GM12865 (cell line): ENCODE measurements at regions not wholly inside any gene's neighbourhood (a gene's known extent, or its start where the extent isn't known, plus 50 kb on each side); places are given as distances from the start of the nearest gene placed in this dataset.
A peak's percentile ranks its signal among the peaks of the same experiment; 100 is the strongest.

Experiments used
- DNase-seq: peaks from one replicate; pipeline ENCODE4 v3.0.0; 2010; ENCODE audit warnings: low read depth
- H3K4me3 ChIP-seq: 2 replicates; pipeline ENCODE4 v1.5.1; 2011; ENCODE audit warnings: mild to moderate bottlenecking, low read depth, low read length, control low read depth
- TF ChIP-seq, protein P1 (sequence below): IDR thresholded peaks from 2 replicates; pipeline ENCODE4 v1.5.1; 2011; ENCODE audit warnings: low read length, control low read depth, low read depth, inconsistent platforms; ENCODE audit not compliant: insufficient read depth; ENCODE audit errors: missing control alignments

DNA sequence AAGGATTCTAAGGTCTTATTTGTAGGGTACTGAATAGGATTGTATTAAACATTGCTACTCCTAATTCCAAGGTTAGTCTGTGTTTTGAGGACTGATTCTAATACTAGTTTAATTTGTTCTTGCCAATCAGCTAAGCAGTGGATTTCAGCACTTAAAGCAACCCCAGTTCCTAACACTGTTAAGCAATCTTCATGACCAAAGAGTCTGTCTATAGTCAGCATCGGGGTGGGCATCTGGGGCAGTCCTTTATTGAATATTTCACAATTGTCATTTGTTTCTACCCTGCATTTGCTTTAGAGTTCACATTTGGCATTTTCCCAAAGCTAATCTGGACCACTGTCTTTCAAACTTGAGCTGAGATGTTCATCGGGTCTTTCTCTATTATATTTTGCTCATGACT is 248.0 kb upstream of the TANK start:
- H3K4me3 ChIP-seq, result no peak overlapping the region
- TF ChIP-seq, protein P1, sequence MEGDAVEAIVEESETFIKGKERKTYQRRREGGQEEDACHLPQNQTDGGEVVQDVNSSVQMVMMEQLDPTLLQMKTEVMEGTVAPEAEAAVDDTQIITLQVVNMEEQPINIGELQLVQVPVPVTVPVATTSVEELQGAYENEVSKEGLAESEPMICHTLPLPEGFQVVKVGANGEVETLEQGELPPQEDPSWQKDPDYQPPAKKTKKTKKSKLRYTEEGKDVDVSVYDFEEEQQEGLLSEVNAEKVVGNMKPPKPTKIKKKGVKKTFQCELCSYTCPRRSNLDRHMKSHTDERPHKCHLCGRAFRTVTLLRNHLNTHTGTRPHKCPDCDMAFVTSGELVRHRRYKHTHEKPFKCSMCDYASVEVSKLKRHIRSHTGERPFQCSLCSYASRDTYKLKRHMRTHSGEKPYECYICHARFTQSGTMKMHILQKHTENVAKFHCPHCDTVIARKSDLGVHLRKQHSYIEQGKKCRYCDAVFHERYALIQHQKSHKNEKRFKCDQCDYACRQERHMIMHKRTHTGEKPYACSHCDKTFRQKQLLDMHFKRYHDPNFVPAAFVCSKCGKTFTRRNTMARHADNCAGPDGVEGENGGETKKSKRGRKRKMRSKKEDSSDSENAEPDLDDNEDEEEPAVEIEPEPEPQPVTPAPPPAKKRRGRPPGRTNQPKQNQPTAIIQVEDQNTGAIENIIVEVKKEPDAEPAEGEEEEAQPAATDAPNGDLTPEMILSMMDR, result no peak
- DNase-seq, result no peak

DNA sequence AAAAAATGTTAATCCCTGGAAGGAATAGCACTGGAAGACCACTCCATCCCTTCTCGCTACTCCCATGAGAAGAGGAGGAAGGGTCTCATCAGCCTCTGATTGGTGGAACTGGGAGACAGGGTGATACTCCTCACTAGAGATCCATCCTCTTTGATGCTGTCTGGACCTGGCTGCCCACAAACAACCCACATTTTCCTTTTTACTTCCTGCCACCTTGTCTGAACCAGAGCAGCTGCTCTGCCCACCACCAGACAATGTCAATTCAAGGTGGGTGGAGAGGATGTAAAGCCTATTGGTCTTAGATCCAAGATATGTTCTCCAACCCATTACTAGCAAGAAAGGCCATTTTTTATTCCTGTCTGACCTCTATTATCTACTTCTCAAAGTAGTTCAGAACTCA is 246.9 kb upstream of the TANK start:
- DNase-seq, result no peak
- TF ChIP-seq, protein P1, result no peak
- H3K4me3 ChIP-seq, result no peak overlapping the region

DNA sequence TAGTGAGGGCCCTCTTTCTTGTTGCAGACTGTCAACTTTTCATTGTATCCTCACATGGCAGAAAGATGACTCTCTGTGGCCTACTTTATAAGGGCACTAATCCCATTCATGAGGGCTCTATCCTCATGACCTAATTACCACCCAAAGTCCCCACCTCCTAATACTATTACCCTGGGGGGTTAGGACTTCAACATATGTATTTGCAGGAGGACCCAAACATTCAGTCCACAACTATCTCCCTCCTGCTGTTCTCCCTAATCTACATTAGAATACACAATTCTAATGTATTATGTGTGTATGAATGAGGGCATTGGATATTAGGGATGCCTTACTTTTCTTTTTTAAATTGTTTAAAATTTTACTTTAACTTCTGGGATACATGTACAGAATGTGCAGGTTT is 246.0 kb upstream of the TANK start:
- TF ChIP-seq, protein P1, result no peak
- no peak for DNase-seq
- H3K4me3 ChIP-seq, result no peak overlapping the region

DNA sequence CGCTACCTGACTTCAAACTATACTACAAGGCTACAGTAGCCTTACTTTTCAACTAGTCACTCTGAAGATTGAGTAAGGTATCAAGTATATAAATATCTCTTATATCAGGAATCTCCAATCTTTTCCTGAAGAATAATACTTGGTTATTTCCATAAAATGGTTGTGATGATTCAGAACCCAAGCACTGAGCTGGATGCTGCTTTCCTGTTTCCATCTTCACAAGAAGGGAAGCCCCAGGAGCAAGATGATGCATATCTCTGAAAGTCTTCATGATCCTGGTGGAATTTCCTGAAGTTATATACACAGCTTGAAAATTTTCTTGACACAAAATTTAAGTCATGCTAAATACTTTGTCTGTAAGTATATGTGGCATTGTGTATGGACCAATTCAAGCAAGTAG is 243.9 kb upstream of the TANK start:
- H3K4me3 ChIP-seq, result no peak overlapping the region
- DNase-seq, result no peak
- TF ChIP-seq, protein P1, result no peak

DNA sequence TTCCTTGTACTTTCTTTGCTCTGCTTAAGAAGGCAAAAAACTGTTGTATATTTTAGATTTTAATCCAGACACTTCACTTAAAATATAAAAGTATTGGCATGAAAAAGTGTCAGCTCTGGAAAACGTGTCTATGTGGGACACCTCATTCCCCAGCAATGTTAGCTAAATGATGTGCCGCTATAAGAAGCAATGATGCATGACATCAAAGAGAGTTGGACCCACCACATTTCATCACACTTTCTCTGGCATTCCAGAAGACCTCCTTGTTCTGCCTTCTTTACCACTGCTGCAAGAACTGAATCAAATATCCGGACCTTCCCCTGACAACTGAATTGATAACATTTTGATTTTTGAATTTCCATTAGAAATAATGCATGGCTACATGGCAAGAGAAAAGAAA is 242.4 kb upstream of the TANK start:
- TF ChIP-seq, protein P1, result no peak
- H3K4me3 ChIP-seq, result no peak overlapping the region
- DNase-seq, result no peak

DNA sequence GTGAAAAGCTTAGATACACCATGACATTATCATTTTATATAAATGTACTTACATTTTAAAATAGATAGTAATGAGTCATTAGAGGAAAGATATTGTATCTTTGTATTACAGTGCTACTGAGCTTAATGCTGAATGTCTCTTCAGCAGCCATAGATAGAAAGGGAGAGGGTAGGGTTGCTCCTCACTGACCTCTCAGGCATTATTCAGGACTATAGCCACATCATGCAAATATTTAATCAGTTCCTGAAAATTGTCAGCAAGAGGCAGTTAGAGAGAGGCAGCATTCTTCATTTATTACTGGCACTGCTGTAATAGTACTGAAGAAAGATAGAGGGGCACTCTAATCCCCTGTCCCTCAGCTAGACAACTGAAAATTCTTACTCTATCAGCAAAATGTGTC is 242.0 kb upstream of the TANK start:
- TF ChIP-seq, protein P1, result no peak
- H3K4me3 ChIP-seq, result no peak overlapping the region
- no peak for DNase-seq

DNA sequence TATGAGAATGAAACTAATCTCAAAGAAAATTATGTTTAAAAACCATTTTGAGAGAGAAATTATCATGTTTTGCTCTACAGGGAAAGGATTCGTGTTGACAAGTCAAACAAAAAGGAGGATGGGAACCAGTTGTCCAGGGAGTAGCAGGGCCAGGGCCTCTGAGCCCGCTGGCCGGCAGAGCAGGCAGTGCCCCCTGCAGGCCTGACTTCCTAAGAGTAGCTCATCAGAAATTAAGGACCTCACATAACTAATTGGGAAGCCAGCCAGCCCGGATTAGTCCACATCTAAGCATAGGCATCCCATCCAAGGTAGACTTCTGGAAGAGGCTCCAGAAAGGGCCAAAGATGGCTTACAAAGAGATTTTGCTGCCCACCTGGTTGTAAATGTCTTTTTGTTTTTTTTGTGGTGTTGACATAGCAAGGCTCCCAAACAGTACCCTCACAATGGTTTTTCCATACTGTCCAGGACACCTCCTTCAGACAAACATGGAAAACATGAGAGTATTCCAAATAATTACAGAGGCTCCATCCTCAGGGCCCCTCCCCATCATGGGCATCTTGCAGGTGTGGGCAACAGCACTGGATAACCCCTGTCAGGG is 241.2 kb upstream of the TANK start:
- no peak overlapping the region for H3K4me3 ChIP-seq
- TF ChIP-seq, protein P1, result peak; percentile 48
- DNase-seq, result peak; percentile 26
